PFSK-1 (cell line): ENCODE measurements at regions not wholly inside any gene's neighbourhood (a gene's known extent, or its start where the extent isn't known, plus 50 kb on each side); places are given as distances from the start of the nearest gene placed in this dataset.

Experiments used
- FOXP2 ChIP-seq: optimal IDR thresholded peaks from 2 replicates; pipeline ENCODE3; 2011; ENCODE audit warnings: borderline replicate concordance, control low read depth, inconsistent platforms; ENCODE audit not compliant: insufficient read depth; ENCODE audit errors: extremely low read length, extremely low read depth
- POLR2AphosphoS5 ChIP-seq: IDR thresholded peaks from 2 replicates; pipeline ENCODE4 v1.6.1; 2012; ENCODE audit warnings: low read depth, mild to moderate bottlenecking, control low read depth, low read length, moderate library complexity
- SIN3A ChIP-seq: IDR thresholded peaks from 2 replicates; pipeline ENCODE4 v1.6.1; 2012; ENCODE audit warnings: mild to moderate bottlenecking, low read length, moderate library complexity, borderline replicate concordance; ENCODE audit not compliant: insufficient read depth
- TAF1 ChIP-seq: IDR thresholded peaks from 2 replicates; pipeline ENCODE4 v1.6.1; 2012; ENCODE audit warnings: low read length, control low read depth, borderline replicate concordance; ENCODE audit not compliant: insufficient read depth
- TF ChIP-seq, protein P1 (sequence below), 2 experiments: IDR thresholded peaks; 2 replicates each; pipeline versions ENCODE4 v1.6.1 to v1.8.0; 2011 to 2012; ENCODE audit warnings: low read depth in 2 of 2, low read length in 2 of 2, control low read depth in 1 of 2, inconsistent platforms in 1 of 2, mild to moderate bottlenecking in 1 of 2, moderate library complexity in 1 of 2; ENCODE audit not compliant: insufficient read depth in 1 of 2

DNA sequence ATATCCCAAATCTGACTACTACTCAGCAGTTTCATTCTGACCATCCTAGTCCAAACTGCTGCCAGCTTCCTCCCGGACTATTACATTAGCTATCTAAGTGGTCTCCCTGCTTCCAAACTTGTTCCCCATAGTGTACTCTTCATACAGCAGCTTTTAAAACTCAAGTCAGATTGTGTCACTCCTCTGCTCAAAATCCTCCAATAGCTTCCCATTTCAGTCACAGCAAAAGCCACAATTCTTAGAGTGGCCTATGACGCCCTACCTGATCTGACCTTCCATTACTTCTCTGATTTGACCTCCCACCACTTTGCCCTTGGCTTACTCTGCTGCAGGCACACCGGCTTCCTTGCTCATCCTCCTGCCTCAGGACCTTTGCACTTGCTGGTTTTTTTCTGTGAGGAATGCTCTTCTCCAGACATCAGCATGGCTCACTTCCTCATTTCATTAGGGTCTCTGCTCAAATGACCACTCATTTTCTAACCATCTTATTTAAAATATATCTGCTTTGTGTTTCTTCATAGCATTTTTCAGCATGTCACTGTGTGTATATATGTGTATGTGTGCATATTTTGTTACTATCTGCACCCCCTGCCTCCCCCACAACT is 111.1 kb upstream of the DTNBP1 start:
- TF ChIP-seq FOXP2: no peak
- TF ChIP-seq POLR2AphosphoS5: no peak
- TF ChIP-seq TAF1: no peak
- TF ChIP-seq, protein P1, sequence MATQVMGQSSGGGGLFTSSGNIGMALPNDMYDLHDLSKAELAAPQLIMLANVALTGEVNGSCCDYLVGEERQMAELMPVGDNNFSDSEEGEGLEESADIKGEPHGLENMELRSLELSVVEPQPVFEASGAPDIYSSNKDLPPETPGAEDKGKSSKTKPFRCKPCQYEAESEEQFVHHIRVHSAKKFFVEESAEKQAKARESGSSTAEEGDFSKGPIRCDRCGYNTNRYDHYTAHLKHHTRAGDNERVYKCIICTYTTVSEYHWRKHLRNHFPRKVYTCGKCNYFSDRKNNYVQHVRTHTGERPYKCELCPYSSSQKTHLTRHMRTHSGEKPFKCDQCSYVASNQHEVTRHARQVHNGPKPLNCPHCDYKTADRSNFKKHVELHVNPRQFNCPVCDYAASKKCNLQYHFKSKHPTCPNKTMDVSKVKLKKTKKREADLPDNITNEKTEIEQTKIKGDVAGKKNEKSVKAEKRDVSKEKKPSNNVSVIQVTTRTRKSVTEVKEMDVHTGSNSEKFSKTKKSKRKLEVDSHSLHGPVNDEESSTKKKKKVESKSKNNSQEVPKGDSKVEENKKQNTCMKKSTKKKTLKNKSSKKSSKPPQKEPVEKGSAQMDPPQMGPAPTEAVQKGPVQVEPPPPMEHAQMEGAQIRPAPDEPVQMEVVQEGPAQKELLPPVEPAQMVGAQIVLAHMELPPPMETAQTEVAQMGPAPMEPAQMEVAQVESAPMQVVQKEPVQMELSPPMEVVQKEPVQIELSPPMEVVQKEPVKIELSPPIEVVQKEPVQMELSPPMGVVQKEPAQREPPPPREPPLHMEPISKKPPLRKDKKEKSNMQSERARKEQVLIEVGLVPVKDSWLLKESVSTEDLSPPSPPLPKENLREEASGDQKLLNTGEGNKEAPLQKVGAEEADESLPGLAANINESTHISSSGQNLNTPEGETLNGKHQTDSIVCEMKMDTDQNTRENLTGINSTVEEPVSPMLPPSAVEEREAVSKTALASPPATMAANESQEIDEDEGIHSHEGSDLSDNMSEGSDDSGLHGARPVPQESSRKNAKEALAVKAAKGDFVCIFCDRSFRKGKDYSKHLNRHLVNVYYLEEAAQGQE (IDR thresholded peaks at IDR 0.05; ENCODE audit: insufficient read depth in 1 of 2, low read depth in 2 of 2, low read length in 2 of 2): no peak
- TF ChIP-seq SIN3A: no peak

DNA sequence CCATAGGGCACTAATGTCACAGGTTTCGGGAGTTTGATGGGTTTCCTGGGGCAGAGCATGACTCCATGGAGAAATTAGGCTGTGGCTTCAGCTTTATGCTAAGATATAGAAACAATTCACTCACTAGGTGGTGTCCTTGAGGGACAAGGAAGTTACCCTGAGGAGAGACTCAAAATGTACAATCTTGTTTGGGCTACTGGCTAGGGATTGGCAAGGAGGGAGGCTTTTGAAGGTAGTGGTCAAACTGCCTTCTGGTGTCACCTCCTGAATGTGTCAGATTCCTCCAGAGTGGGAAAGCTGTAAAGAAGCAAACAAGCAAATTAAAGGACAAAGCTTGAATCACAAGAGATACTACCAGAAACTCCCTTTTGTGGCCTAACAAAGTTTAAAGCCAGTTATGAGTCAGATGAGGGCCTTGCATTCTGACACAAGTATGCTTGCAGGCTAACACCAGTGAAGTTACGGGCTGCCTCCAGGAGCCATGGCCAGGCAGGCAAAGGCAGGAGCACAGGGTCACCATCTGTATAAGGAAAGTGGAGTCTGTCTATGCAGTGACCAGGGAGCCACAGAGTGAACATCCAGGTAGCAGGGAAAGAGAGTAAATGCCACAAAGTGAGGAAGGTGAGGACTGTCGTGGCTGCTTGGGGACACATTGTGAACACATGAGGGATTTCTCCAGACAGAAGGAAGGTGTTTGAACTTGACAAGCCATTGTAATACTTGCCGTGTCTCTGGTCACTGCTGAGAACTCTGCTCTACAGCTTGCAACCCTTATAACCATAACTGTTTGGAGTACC is 107.7 kb upstream of the DTNBP1 start:
- TF ChIP-seq, protein P1 (IDR thresholded peaks at IDR 0.05; ENCODE audit: insufficient read depth in 1 of 2, low read depth in 2 of 2, low read length in 2 of 2): no peak
- TF ChIP-seq FOXP2 (no peak), POLR2AphosphoS5 (no peak), TAF1 (no peak), SIN3A (no peak)

DNA sequence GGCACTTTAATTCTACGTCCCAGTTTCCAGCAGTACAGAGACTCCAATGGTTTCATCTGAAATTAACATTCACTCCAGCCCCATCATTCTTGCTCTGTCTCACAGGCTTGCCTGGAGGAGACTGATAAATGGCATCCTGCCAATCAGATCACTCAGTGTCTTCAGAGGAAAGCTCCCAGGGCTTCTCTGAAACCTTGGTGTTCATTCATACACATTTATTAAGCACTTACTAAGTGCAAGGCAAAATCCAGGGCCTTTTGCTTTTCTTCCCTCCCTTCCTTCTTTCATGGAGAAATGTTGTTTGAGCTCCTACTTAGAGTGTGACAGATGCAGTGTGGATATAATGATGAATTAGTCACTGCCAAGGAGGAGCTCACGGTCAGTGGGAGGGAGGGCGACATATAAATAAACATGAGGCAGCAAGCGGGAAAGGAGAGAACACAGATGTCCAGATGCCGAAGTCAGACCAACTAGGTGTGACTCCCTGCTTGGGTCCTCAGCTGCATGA is 106.7 kb upstream of the DTNBP1 start:
- TF ChIP-seq POLR2AphosphoS5: no peak
- no peak for TF ChIP-seq TAF1
- 0 out of 2 replicates have a peak, but pooled peaks have one; percentile 10 for TF ChIP-seq SIN3A
- TF ChIP-seq FOXP2: peak; percentile 27
- TF ChIP-seq, protein P1 (IDR thresholded peaks at IDR 0.05; ENCODE audit: insufficient read depth in 1 of 2, low read depth in 2 of 2, low read length in 2 of 2): 0 out of 4 replicates have a peak, but pooled peaks of 1 of the 2 experiments have one; percentile 11

DNA sequence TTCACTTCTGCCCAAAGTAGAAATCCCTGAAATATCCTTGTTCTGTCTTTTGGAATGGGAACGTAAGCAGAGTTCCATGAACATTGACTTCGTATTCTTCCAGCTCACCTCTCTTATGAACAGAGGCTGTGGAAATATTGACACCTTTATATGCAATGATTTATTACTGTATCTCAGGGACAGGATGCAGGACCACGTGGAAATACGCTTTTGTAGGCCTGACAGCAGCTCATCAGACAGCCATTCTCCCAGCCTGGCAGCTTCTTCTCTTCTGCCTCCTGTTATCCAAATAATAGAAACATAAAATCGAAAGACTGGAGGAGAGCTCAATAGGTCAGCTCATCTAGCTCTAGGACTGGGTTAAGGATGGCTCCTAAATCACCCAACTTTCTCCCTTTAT is 106.2 kb upstream of the DTNBP1 start:
- no peak for TF ChIP-seq FOXP2
- no peak for TF ChIP-seq TAF1
- TF ChIP-seq SIN3A: no peak
- no peak for TF ChIP-seq POLR2AphosphoS5
- TF ChIP-seq, protein P1 (IDR thresholded peaks at IDR 0.05; ENCODE audit: insufficient read depth in 1 of 2, low read depth in 2 of 2, low read length in 2 of 2): no peak
